ENCODE measurements at regions not wholly inside any gene's neighbourhood (a gene's known extent, or its start where the extent isn't known, plus 50 kb on each side); places are given as distances from the start of the nearest gene placed in this dataset.

GRCh38 chr7:25325186-25325757, 97.0 kb upstream of the NPVF start:
- TF ChIP-seq CTCF (IDR thresholded peaks at IDR 0.05) = no peak
- no peak for TF ChIP-seq POLR2A (IDR thresholded peaks at IDR 0.05)
